Smooth muscle cell (in vitro differentiated cells): ENCODE measurements at regions not wholly inside any gene's neighbourhood (a gene's known extent, or its start where the extent isn't known, plus 50 kb on each side); places are given as distances from the start of the nearest gene placed in this dataset.
A peak's percentile ranks its signal among the peaks of the same experiment; 100 is the strongest.

ENCODE experiments used
- DNase-seq: peaks from one replicate; lab custom pipeline; 2025; ENCODE audit not compliant: unreplicated experiment; lab: John Stamatoyannopoulos, UW
- H2AFZ ChIP-seq: fragments of 200-600 bp; sonication (generic); 2 replicates; pipeline ENCODE4 v1.6.0; 2016; ENCODE audit warnings: antibody characterized with exemption, low read depth, mild to moderate bottlenecking
- H3F3A ChIP-seq: fragments of 200-600 bp; sonication (generic); 2 replicates; pipeline ENCODE4 v1.6.0; 2017; ENCODE audit warnings: antibody characterized with exemption, low read depth
- H3K27ac ChIP-seq: fragments of 200-600 bp; sonication (generic); 2 replicates; pipeline ENCODE4 v1.5.1; 2016; ENCODE audit warnings: low read depth, mild to moderate bottlenecking
- H3K27me3 ChIP-seq: fragments of 200-600 bp; sonication (generic); 2 replicates; pipeline ENCODE4 v1.6.1; 2016; ENCODE audit warnings: low read depth, mild to moderate bottlenecking
- H3K36me3 ChIP-seq: fragments of 200-600 bp; sonication (generic); 2 replicates; pipeline ENCODE4 v1.5.1; 2016; ENCODE audit warnings: low read depth
- H3K4me1 ChIP-seq: fragments of 200-600 bp; sonication (generic); 2 replicates; pipeline ENCODE4 v1.5.1; 2016; ENCODE audit warnings: low read depth
- H3K4me2 ChIP-seq: fragments of 200-600 bp; sonication (generic); 2 replicates; pipeline ENCODE4 v1.6.0; 2016; ENCODE audit warnings: mild to moderate bottlenecking
- H3K4me3 ChIP-seq: fragments of 200-600 bp; sonication (generic); 2 replicates; pipeline ENCODE4 v1.5.1; 2016; ENCODE audit warnings: mild to moderate bottlenecking
- H3K79me2 ChIP-seq: fragments of 200-600 bp; sonication (generic); 2 replicates; pipeline ENCODE4 v1.6.0; 2016; ENCODE audit warnings: low read depth, mild to moderate bottlenecking
- H3K9ac ChIP-seq: fragments of 200-600 bp; sonication (generic); 2 replicates; pipeline ENCODE4 v1.6.0; 2016; ENCODE audit warnings: low read depth
- H3K9me3 ChIP-seq: fragments of 200-600 bp; sonication (generic); replicated peaks from 2 replicates; pipeline ENCODE4 v1.5.1; 2016; ENCODE audit warnings: low read depth
- H4K20me1 ChIP-seq: fragments of 200-600 bp; sonication (generic); 2 replicates; pipeline ENCODE4 v1.6.0; 2016; ENCODE audit warnings: low read depth
- CTCF ChIP-seq: fragments of 200-600 bp; sonication (generic); IDR thresholded peaks from 2 replicates; pipeline ENCODE4 v1.5.1; 2017; ENCODE audit warnings: borderline replicate concordance, mild to moderate bottlenecking, antibody characterized with exemption; ENCODE audit not compliant: insufficient read depth, poor library complexity, severe bottlenecking
- WGBS: methylation state at CpG from one replicate; pipeline ENCODE4 v1.1.7; 2016; ENCODE audit warnings: low lambda C conversion rate; 5-methylcytosine and 5-hydroxymethylcytosine counted together

GRCh38 chr1:181160998-181161870 lies 72.7 kb downstream of the IER5 start:
- Histone ChIP-seq H3K4me1 (no peaks in the 10 kb centered on the region), H4K20me1 (no peaks in the 10 kb centered on the region), H3K36me3 (no peaks in the 10 kb centered on the region), H3K4me3 (no peak overlapping the region), H2AFZ (no peak overlapping the region), H3K79me2 (no peaks in the 10 kb centered on the region), H3K27ac (no peak overlapping the region), H3F3A (no peaks in the 10 kb centered on the region), H3K9ac (no peak overlapping the region), H3K27me3 (no peaks in the 10 kb centered on the region), H3K9me3 (no peaks in the 10 kb centered on the region), H3K4me2 (no peak overlapping the region)
- DNase-seq, result no peak
- WGBS, result 90% methylated on average over 14 of the region's 15 CpGs
- no peak for TF ChIP-seq CTCF

GRCh38 chr1:181163662-181164061 lies 75.2 kb downstream of the IER5 start:
- Histone ChIP-seq H4K20me1 (no peaks in the 10 kb centered on the region), H2AFZ (no peak overlapping the region), H3K4me2 (no peak overlapping the region), H3K9ac (no peak overlapping the region), H3F3A (no peaks in the 10 kb centered on the region), H3K4me3 (no peak overlapping the region), H3K9me3 (no peaks in the 10 kb centered on the region), H3K27me3 (no peaks in the 10 kb centered on the region), H3K4me1 (no peaks in the 10 kb centered on the region), H3K79me2 (no peaks in the 10 kb centered on the region), H3K27ac (no peak overlapping the region), H3K36me3 (no peaks in the 10 kb centered on the region)
- no peak for TF ChIP-seq CTCF
- DNase-seq, result no peak

- H3K79me2 ChIP-seq, result no peaks in the 10 kb centered on the region
- no peaks in the 10 kb centered on the region for H3K4me1 ChIP-seq
- no peaks in the 10 kb centered on the region for H4K20me1 ChIP-seq
- no peaks in the 10 kb centered on the region for H3F3A ChIP-seq
- peak; percentile 79 for TF ChIP-seq CTCF
- no peaks in the 10 kb centered on the region for H3K36me3 ChIP-seq
- H2AFZ ChIP-seq, result peak overlapping the region; percentile 69
- no peak overlapping the region for H3K27ac ChIP-seq
- no peak overlapping the region for H3K9ac ChIP-seq
- no peak overlapping the region for H3K4me3 ChIP-seq
- no peaks in the 10 kb centered on the region for H3K9me3 ChIP-seq
- no peaks in the 10 kb centered on the region for H3K27me3 ChIP-seq
- peak; percentile 6 for DNase-seq
- H3K4me2 ChIP-seq, result peak overlapping the region; percentile 43
- 45% methylated on average over 14 of the region's 14 CpGs for WGBS
These were observed 78.1 kb downstream of the IER5 start for GRCh38 chr1:181166377-181167196.
